IPS DF 4.7 (cell line): ENCODE measurements at regions not wholly inside any gene's neighbourhood (a gene's known extent, or its start where the extent isn't known, plus 50 kb on each side); places are given as distances from the start of the nearest gene placed in this dataset.

Source experiments
- DNase-seq: peaks from one replicate; pipeline ENCODE4 v3.0.0-alpha.2; 2013; ENCODE audit warnings: low spot score; ENCODE audit errors: extremely low read depth

DNA sequence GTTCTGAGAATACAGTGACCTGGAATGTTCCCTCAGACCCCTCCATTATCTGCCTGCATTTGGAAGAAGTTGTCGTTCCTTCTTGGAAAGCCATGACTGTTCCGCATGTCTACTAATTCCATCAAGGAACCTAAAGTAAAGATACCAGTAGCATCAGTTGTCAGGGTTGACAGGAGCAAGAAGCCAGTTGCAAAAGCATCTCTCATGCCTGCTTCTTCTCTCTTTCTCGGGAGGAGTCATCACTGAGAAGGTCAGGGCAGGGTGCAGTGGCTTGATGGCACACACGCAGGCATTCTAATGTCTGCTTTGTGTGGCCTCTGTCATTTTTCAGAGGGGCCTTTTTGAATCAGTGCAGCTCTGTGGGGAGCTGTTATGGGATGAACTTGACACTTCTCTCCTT, 276.6 kb upstream of the TPM1 start:
- no peak for DNase-seq

DNA sequence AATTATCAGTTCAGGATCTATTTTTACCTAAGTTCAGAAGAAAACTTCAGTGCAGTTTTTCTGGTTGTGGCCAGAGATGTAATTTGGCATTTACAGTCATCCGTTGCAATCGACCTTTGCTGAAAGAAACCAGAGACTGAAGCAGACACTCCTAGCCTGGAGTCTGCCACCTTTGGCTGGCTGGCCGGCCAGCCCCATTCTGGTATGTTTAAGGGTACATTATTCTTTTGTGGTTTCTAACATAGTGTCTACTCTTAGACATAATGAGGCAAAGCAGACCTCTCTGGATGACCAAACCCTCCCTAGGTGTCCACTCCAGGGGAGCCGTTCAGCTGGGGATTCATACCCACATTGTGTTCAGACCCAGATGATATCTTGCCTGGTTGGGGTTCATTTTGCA, 275.9 kb upstream of the TPM1 start:
- DNase-seq: no peak

DNA sequence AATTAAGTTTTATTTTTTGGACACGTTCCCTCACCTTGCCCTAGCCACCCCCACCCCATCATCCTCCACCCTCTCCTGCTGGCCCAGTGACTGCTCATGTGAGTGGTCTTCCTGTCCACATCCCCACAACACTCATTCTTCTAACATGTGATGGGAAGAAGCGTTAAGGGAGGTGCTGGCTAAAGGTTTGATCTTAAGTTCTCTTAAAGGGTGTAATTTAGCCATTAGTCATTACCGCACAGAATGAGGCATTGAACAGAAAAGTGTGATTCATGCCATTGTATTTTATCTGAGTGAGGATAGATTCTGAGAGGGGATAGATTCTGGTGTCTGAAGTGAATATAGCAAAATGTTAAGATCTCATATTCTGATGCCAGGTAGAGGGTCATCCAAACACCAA, 272.9 kb upstream of the TPM1 start:
- no peak for DNase-seq

DNA sequence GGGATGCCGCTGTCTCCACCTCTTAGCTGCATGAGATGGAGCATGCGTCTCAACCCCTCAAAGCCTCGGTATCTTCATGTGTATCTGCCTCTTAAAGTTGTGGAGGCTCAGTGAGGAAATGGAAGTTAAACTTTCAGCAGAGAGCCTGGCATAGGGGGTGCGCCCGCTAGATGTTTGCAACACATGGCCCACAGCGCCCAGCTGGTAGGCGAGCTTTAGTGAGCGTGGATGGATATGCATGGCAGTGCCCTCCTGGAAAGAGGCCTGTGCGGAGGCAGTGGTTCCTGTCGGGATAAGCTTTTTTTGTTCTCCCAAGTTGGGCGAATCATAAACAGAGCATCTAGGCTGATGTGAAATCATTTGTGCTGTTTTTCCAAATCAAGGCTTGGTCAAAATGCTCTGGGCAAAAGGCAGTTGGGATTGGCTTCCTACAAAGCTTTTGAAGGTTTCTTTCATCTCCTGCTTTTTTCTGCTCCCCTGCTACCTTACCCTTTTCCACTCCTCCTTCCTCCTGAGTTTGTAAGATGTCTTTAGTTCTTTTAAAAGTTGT, 272.4 kb upstream of the TPM1 start:
- DNase-seq: no peak

DNA sequence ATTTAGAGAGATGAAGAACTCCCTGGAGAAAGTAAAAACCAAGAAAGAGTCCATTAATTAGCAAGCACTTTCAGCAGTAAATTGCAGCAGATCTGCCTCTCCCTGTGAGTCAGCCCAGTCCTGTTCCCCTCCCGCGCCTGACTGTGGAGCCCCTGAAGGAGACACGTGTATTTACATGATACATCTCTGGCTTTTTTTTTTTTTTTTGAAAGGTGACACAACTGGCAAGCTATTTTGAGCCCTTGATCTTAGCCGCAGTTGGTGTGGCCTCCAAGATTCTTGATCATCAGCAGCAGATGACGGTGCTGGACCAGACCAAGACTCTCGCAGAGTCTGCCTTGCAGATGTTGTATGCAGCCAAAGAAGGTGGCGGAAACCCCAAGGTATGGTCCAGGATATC, 271.8 kb upstream of the TPM1 start:
- DNase-seq: no peak

DNA sequence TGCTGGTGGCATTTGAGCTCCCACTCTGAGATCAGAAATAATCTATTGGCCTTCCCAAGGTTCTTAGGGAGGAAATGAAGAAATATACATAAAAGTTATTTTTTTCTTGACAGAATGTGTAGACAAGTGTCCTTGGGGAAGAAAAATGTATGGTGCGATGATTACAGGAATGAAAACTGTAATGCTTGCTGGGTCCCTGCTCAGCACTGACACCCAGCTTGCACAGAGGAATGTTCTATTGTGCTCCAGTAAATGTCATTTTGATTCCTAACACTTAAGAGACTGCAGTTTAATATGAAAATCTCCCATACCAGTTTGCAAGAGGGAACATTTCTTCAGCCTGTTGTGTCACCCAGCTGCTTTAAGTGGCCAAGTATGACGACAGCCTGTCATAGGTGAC, 271.3 kb upstream of the TPM1 start:
- DNase-seq: no peak

DNA sequence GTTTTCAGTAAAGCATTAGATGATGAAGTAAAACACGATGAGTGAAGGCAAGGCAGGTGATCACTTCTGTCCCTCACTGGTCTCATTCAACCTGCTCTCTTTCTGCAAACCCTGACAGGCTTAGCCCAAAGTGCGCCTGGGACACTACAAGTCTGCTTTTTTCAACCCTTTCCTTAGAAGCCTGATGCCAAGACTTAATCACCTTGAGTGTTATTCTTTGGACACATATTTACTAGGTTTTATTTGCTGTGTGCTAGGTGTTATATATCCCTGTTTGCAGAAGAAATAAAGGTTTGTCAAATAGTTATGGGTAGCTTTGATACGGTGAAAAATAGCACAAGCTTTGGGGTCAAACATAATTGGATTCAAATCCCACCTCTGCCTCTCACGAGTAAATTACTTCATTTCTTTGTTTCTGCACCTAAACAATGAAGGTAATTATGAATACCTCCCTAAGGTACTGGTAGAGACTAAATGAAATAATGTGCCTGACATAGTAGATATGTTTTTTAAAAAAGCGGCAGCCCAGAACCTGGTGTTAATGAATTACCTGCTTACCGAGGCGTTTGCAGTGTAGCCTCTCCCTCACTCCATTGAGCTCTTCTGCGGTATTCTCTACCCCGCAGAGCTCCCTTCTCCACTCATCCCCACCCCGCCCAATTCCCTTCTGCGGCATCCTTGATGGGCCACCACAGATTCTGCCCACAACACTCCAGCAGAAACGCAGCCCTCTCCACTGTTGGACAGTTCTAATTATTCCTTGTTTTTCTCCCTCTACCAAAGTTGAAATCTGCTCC, 269.0 kb upstream of the TPM1 start:
- no peak for DNase-seq

DNA sequence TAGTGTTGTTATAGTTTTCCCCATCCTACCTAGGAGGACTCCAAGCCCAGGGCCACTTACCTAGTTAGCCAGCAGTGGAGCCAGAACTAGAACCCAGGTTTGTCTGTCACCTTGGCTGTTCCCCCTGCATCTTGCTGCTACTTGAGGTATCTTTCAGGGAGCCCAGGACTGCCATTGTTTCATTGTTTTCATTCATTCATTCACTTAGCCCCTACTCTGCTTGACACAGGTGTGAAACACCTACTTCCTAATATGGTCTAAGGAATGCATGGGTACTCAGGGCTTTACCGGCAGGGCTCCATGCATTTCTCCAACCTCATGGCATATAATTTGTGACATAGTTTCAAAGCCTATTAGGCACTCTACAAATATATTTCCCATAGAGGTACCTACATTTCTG, 266.6 kb upstream of the TPM1 start:
- no peak for DNase-seq

DNA sequence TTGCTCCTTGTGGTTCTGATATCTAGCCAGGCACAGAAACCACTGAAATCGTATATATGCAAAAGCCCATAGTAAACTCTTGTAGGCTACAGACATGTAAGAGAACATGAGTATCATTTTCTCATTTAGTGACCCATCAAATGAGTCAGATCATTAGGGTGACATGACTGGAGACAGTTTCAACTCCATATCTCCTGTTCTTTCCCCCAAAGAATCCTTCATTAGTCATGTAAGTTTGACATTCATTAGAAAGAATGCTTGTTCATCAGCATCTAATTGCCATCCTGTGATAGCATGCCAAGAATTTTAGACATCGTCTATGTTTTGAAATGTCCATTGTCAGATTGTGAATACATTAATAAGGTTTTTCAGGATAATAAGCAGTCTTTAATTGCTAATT, 264.9 kb upstream of the TPM1 start:
- no peak for DNase-seq

DNA sequence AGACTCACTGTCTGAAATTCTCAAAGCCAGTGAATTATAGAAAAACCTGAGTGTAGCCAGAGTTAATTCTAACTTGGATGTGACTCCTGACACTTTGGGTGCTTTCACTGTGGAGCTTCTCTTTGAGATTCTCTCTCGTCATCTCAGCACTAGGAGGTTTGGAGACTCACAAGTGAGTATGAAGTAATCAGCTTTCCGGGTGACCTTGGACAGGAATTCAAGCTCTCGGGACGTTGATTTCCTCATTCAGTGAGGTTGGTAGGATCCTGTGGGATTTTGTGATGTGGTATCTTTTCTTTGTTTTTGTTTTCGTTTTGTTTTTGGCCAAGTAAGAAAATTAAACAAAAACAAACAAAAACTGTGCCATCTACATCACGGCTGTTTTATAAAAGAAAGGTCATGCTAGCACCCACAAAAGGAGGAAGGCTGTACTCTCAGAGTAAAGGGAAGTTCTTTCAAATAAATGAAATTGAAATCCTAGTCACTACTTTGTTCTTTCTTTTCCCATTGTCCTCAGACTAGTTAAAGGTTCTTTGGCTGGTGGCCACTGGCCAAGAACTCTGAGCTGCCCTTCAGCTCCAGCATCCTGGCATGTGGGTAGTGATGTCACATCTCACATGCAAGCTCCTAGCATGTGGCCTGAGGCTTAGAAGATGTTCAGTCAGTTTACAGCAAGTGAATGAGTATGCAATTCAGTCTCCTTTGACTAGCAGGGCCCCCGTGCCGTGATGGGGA, 263.3 kb upstream of the TPM1 start:
- DNase-seq: no peak

DNA sequence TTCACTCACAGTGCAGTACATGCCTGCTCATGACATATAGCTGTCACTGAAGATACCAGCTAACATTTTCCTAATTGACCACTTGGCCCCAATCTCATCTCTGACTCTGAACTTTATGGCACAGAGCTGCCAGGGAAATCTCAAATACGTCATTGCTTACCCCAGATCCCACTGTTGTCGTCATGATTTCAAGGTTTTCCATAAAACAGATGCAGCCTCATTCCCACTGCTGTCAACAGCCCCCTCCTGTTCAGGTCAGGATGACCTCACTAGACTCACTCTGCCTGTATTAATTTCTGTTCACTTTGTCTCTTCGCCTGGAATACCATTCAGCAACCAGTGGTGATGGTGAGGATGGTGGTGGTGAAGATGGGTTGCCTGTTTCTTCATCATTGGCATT, 262.6 kb upstream of the TPM1 start:
- DNase-seq: no peak

DNA sequence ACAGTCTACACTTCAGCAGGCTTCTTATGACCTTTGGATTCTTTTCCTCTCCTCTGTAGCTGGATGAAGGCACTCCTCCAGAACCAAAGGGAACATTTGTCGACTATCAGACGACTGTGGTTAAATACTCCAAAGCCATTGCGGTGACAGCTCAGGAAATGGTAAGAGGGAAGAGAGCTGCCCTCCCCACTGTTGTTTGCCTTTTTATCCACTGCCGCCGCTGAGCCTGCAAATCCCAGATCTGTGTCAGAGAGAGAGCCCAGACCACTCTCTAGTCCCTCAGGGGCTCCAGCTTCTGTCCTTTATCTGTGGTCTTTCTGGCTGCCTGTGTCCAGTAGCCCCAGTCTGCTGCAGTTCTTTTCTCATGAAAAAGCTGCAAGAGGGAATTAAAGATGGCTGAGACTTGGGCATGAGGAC, 261.5 kb upstream of the TPM1 start:
- no peak for DNase-seq

DNA sequence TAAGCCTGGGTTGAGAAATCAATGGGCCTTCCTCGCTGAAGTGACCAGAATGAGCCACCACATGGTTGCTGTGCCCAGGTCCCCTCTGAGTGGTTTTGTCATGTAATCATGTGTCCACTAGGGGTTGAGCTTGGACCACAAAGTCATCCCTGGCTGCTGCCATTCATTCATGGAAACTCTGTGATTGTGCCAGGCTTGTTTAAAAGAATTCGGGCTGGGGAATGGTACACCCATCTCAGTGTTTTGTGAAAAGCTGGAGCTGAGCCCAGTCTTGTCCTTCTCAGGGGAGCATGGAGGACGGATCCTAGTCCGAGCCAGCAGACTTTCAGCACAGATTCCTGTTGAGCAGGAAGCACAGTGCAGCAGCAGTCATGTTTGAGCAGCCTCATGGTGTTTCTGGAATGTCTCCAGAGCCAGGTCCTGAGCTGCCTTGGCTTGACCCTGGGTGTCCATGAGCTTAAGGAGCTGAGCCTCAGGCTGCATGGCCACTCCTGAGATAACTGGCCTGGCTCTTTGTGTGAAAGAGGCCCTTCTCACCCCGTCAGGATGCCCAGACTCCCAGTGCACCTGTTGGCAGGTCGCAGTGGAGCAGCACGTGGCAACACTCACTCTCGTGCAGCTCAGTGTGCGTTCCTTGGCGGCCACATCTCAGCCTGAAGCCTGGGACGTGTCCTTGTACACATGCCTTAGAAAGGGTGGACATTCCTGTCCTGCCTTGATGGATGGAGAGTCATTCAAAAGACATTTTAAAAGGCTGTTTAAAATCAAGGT, 260.3 kb upstream of the TPM1 start:
- DNase-seq: no peak

DNA sequence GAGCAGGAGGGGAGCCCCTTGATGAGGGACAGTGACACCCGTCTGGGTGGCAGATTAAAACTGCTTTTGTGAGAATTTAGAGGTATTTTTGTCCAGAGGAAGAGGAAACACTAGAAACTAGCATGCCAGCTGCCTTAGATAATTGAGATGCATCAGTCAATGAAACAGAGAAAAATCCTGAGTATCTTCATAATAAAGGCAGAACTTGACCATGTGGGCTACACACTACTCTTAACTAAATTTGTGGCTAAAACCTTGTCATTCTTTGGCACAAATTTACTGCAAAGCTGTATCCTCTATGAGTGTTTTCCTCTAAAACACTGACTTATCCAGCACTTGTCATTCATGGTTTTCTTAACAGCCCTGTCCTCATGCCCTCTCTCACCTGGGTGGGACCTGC, 259.7 kb upstream of the TPM1 start:
- no peak for DNase-seq

DNA sequence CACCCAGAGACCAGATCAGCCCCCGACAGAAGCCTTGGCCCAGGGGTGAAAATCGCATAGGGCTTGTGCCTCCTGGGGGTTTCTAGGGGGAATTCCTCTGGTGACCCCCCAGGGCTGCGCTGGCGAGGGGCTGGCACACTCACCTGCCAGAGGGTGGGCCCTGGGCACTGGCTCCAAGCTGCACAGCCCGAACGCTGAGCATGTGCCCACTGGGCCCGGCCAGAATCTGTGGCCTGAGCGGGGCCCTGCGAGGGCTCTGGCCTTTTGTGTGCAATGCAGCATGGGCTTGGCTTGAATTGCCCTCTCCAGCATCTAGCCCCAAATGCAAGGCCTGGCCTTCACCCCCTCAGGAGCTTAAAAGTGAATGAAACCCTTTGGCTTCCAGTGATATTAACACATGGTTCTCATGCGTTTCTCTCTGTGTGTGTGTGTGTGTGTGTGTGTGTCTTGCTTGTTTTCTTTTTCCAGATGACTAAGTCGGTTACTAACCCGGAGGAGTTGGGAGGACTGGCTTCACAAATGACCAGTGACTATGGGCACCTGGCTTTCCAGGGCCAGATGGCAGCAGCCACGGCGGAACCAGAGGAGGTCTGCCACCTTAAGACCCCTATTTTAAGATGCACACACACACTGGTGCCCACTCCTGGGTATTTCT, 259.1 kb upstream of the TPM1 start:
- no peak for DNase-seq

DNA sequence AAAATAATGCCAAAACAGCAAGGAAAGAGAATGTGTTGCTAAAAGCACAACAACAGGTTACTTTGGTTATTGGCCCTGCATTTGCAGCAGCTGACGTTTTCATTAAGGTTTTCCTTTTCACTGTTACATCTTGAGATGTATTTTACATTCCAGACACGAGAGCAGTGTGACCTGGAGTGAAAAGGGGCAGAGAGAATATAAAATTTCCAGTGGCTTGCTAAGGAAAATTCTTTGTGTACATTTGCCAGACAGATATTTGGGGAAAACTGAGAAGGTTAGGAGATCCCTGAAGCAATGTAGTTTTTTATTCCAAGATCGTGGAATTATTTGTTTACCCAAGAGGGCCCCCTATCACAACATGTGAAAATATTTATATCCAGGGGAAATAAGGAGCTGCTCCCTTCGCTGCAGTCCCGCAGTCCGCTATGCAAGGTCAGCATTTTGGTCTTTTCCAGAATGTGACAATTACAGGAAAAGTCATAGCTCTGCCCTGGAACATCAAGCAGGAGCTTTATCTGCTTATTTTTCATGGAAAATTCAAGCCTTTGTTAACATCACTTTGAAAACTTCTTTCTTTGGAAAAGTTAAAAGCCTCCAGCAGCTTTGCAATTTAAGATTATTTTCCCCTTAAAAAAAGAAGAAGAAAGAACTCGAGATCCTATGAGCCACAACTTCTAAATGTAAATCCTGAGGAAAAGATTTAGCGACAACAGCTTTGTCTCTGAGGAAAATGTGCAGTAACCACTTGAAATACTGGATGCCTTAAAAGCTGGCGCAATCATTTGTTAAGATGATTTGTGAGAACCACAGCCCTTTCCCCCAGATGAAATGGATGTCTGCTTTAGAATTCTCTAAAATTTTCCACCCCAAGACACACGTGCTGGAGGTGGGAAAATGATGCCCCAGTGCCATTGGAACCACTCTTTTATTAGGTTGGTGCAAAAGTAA, 256.4 kb upstream of the TPM1 start:
- DNase-seq: no peak

DNA sequence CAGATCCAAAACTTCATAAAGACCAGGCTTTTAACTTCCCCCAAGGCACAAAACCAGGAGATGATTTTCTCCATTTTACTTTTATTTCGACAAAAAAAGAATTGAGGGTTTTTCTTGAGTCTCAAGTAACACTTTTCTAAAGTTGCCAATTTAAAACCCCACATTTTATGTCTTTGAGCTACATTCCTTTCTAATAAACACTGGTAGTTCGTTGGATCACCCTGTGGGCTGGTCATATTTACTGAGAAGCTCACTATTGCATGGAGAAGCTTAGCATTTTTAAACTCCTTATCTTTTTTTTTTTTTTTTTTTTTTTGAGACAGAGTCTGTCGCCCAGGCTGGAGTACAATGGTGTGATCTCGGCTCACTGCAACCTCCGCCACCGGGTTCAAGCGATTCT, 255.1 kb upstream of the TPM1 start:
- DNase-seq: no peak

DNA sequence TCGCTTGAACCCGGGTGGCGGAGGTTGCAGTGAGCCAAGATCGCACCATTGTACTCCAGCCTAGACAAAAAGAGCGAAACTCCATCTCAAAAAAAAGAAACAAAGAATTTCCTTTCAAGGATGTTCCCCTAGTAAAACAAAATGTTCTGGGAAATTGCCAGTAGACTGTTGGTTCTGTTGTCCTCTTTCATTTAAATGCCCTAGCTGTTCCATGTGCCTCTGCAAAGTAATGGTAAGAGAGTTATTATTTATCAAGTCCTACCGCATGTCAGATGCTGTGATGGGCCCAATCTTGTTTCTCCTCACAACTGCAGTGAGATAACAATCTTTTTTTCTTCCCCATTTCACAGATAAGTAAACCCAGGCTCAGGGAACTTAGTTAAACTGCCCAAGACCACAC, 254.3 kb upstream of the TPM1 start:
- no peak for DNase-seq

DNA sequence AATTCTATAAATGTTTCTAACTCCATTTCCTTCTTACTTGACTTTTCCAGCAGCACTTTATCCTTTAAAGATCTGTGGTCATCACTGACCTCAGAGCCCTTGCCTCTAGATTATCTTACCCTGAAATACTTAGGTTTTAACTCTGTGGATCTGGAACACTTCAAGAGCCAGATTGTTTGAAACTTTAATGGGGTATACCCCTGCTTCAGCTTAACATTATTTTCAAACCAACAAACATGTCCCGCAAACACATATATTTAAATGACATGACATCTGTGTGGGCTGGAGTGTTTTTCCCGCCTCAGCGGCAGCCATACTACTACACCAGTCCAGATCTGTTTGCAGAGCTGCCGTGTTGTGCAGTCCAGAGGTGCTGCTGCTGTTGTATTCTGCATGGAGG, 252.0 kb upstream of the TPM1 start:
- no peak for DNase-seq

DNA sequence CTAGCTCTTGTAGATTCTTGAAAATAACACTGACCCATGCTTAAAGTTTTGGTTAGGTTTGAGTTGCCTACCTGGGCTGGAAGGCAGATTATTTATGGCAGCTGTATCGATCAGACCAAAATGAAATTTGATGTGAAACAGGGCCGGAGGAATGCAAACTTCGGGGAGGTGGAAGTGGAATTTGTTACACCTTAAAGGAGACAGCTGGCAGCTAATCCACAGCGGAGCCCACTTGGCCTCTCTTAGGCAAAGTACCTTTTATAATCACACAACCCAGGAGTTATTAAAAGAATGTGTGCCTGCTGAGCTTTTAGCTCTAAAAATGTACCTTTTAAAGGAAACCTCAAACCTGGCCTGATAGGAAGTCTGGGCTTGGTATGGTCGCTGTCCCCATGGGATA, 250.9 kb upstream of the TPM1 start:
- no peak for DNase-seq
